OCI-LY1 (cell line): ENCODE measurements at regions not wholly inside any gene's neighbourhood (a gene's known extent, or its start where the extent isn't known, plus 50 kb on each side); places are given as distances from the start of the nearest gene placed in this dataset.

Source experiments
- H2AFZ ChIP-seq: fragments of 200-600 bp; sonication (generic), shearing (Covaris generic); 2 replicates; pipeline ENCODE4 v1.6.0; 2014; ENCODE audit warnings: antibody characterized with exemption, mild to moderate bottlenecking, low read length
- H3F3A ChIP-seq: fragments of 200-600 bp; sonication (generic), shearing (Covaris generic); 2 replicates; pipeline ENCODE4 v1.6.0; 2014; ENCODE audit warnings: mild to moderate bottlenecking, antibody characterized with exemption, low read length, moderate library complexity; ENCODE audit not compliant: insufficient read depth
- H3K27ac ChIP-seq: fragments of 200-600 bp; sonication (generic); 2 replicates; pipeline ENCODE4 v1.5.1; 2014; ENCODE audit warnings: low read length, mixed run types, mild to moderate bottlenecking, low read depth; ENCODE audit not compliant: poor library complexity, severe bottlenecking
- H3K27me3 ChIP-seq: fragments of 200-600 bp; sonication (generic); 2 replicates; pipeline ENCODE4 v1.6.0; 2014; ENCODE audit warnings: antibody characterized with exemption, mild to moderate bottlenecking, low read length, moderate library complexity; ENCODE audit not compliant: insufficient read depth
- H3K36me3 ChIP-seq: fragments of 200-600 bp; sonication (generic); 2 replicates; pipeline ENCODE4 v1.6.1; 2014; ENCODE audit warnings: mild to moderate bottlenecking, antibody characterized with exemption, low read length, moderate library complexity, mixed read lengths; ENCODE audit not compliant: insufficient read depth
- H3K4me1 ChIP-seq: fragments of 200-600 bp; sonication (generic); 2 replicates; pipeline ENCODE4 v1.5.1; 2014; ENCODE audit warnings: mild to moderate bottlenecking, low read length, moderate library complexity; ENCODE audit not compliant: insufficient read depth, severe bottlenecking
- H3K4me2 ChIP-seq: fragments of 200-600 bp; sonication (generic), shearing (Covaris generic); 2 replicates; pipeline ENCODE4 v1.6.1; 2014; ENCODE audit warnings: low read length
- H3K4me3 ChIP-seq: fragments of 200-600 bp; sonication (generic); 2 replicates; pipeline ENCODE4 v1.5.1; 2014; ENCODE audit warnings: low read length, low read depth, mild to moderate bottlenecking, mixed read lengths; ENCODE audit not compliant: poor library complexity, severe bottlenecking
- H3K79me2 ChIP-seq: fragments of 200-600 bp; shearing (Covaris generic); 2 replicates; pipeline ENCODE4 v1.6.1; 2016; ENCODE audit warnings: mixed run types, low read length, mixed read lengths; ENCODE audit not compliant: insufficient read depth
- H3K9ac ChIP-seq: fragments of 200-600 bp; sonication (generic), shearing (Covaris generic); 2 replicates; pipeline ENCODE4 v1.6.1; 2014; ENCODE audit warnings: mild to moderate bottlenecking, low read length, mixed read lengths
- H3K9me2 ChIP-seq: fragments of 200-600 bp; sonication (generic), shearing (Covaris generic); 2 replicates; pipeline ENCODE4 v1.6.1; 2014; ENCODE audit warnings: low read depth, mild to moderate bottlenecking, low read length, mixed read lengths
- H3K9me3 ChIP-seq: fragments of 200-600 bp; shearing (Covaris generic); 2 replicates; pipeline ENCODE4 v1.6.1; 2014; ENCODE audit warnings: low read length, mixed read lengths
- H4K20me1 ChIP-seq: fragments of 200-600 bp; sonication (generic), shearing (Covaris generic); 2 replicates; pipeline ENCODE4 v1.6.0; 2016; ENCODE audit warnings: mild to moderate bottlenecking, low read length; ENCODE audit not compliant: insufficient read depth
- CTCF ChIP-seq: fragments of 200-600 bp; sonication (generic), shearing (Covaris generic); IDR thresholded peaks from 2 replicates; pipeline ENCODE4 v1.5.1; 2017; ENCODE audit warnings: mild to moderate bottlenecking, antibody characterized with exemption, low read length, moderate library complexity, mixed read lengths
- EZH2 ChIP-seq: fragments of 200-600 bp; sonication (generic), shearing (Covaris generic); IDR thresholded peaks from 2 replicates; pipeline ENCODE4 v1.8.0; 2017; ENCODE audit warnings: borderline replicate concordance, mixed run types, mild to moderate bottlenecking, antibody characterized with exemption, low read length, moderate library complexity, mixed read lengths

- no peak for TF ChIP-seq CTCF
Measured at GRCh38 chr6:146865756-146866379, 267.1 kb downstream of the ADGB start.

GRCh38 chr6:146866731-146867414 is 268.1 kb downstream of the ADGB start:
- Histone ChIP-seq H4K20me1 (no peaks in the 10 kb centered on the region), H3F3A (no peaks in the 10 kb centered on the region), H2AFZ (no peak overlapping the region), H3K79me2 (no peaks in the 10 kb centered on the region), H3K27ac (no peak overlapping the region), H3K4me1 (no peaks in the 10 kb centered on the region), H3K36me3 (no peaks in the 10 kb centered on the region), H3K9me2 (no peaks in the 10 kb centered on the region), H3K4me3 (no peak overlapping the region), H3K27me3 (no peaks in the 10 kb centered on the region), H3K9ac (no peak overlapping the region), H3K4me2 (no peak overlapping the region), H3K9me3 (no peaks in the 10 kb centered on the region)
- TF ChIP-seq CTCF (no peak), EZH2 (no peak)

More at GRCh38 chr6:146865756-146866379, 267.1 kb downstream of the ADGB start:
- Histone ChIP-seq H3K9ac (no peak overlapping the region), H3K79me2 (no peaks in the 10 kb centered on the region), H4K20me1 (no peaks in the 10 kb centered on the region), H3F3A (no peaks in the 10 kb centered on the region), H3K4me2 (no peak overlapping the region), H3K4me3 (no peak overlapping the region), H3K36me3 (no peaks in the 10 kb centered on the region), H3K27me3 (no peaks in the 10 kb centered on the region), H3K9me2 (no peaks in the 10 kb centered on the region), H3K9me3 (no peaks in the 10 kb centered on the region), H3K27ac (no peak overlapping the region), H3K4me1 (no peaks in the 10 kb centered on the region), H2AFZ (no peak overlapping the region)

- Histone ChIP-seq H3K36me3 (no peaks in the 10 kb centered on the region), H3K4me2 (no peak overlapping the region), H4K20me1 (no peaks in the 10 kb centered on the region), H3K9ac (no peak overlapping the region), H3K9me2 (no peaks in the 10 kb centered on the region), H2AFZ (no peak overlapping the region), H3K27me3 (no peaks in the 10 kb centered on the region), H3K4me1 (no peaks in the 10 kb centered on the region), H3F3A (no peaks in the 10 kb centered on the region), H3K9me3 (no peaks in the 10 kb centered on the region), H3K4me3 (no peak overlapping the region), H3K27ac (no peak overlapping the region), H3K79me2 (no peaks in the 10 kb centered on the region)
- TF ChIP-seq EZH2 (no peak), CTCF (no peak)
Measured at GRCh38 chr6:146868671-146869209, 270.0 kb downstream of the ADGB start.
